Erythroblast (primary cell): ENCODE measurements at regions not wholly inside any gene's neighbourhood (a gene's known extent, or its start where the extent isn't known, plus 50 kb on each side); places are given as distances from the start of the nearest gene placed in this dataset.

ENCODE experiments used
- GATA1 ChIP-seq: IDR thresholded peaks from 2 replicates; pipeline ENCODE4 v1.6.1; 2011; ENCODE audit warnings: low read depth, mild to moderate bottlenecking, control low read depth, low read length, moderate library complexity
- POLR2A ChIP-seq: IDR thresholded peaks from 2 replicates; pipeline ENCODE4 v1.6.1; 2011; ENCODE audit warnings: mild to moderate bottlenecking, low read length

DNA sequence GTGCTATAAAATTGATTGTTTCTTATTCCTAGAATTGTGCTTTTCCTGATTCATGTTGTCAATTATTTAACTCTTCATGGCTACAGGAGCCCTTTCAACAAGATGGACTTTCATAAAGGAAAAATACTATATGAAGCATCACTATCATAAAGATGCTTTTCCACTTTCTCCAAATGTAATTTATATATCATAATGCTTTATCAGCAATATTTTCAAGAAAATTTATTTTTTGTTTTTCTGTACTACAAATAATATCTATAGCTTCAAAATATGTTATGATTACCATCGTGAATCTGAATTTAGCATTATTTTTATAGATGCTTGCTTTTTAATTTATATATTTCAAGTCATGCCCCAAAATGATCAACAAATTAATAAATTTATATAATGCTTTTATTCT is 873.5 kb upstream of the LRFN5 start:
- no peak for TF ChIP-seq POLR2A
- TF ChIP-seq GATA1, result no peak
